ENCODE measurements at regions not wholly inside any gene's neighbourhood (a gene's known extent, or its start where the extent isn't known, plus 50 kb on each side); places are given as distances from the start of the nearest gene placed in this dataset.

DNA sequence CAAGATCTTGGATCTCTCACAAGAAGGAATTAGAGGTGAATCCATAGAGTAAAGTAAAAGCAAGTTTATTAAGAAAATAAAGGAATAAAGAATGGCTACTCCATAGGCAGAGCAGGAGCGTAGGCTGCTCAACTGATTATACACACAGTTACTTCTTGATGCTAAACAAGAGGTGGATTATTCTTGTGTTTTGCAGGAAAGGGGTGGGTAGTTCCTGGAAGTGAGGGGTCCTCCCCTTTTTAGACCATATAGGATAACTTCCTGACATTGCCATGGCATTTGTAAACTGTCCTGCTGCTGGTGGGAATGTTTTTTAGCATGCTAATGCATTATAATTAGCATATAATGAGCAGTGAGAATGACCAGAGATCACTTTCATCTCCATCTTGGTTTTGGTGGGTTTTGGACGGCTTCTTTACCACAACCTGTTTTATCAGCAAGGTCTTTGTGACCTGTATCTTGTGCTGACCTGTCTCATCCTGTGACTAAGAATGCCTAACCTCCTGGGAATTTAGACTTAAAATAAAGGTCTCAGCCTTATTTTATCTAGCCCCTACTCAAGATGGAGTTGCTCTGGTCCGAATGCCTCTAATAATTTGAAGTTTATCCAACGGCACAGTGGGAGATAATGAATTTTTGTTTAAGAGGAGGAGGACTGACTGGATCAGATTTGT lies 165.7 kb upstream of the DMRT1 start:
- no peak overlapping the region for H3K9ac ChIP-seq
- TF ChIP-seq EZH2 (IDR thresholded peaks at IDR 0.05) (no peak), EZH2phosphoT487 (IDR thresholded peaks at IDR 0.05) (no peak)
- TF ChIP-seq, protein P1, sequence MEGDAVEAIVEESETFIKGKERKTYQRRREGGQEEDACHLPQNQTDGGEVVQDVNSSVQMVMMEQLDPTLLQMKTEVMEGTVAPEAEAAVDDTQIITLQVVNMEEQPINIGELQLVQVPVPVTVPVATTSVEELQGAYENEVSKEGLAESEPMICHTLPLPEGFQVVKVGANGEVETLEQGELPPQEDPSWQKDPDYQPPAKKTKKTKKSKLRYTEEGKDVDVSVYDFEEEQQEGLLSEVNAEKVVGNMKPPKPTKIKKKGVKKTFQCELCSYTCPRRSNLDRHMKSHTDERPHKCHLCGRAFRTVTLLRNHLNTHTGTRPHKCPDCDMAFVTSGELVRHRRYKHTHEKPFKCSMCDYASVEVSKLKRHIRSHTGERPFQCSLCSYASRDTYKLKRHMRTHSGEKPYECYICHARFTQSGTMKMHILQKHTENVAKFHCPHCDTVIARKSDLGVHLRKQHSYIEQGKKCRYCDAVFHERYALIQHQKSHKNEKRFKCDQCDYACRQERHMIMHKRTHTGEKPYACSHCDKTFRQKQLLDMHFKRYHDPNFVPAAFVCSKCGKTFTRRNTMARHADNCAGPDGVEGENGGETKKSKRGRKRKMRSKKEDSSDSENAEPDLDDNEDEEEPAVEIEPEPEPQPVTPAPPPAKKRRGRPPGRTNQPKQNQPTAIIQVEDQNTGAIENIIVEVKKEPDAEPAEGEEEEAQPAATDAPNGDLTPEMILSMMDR (IDR thresholded peaks at IDR 0.05), result no peak
- Mint-ChIP-seq H3K4me3 (no peak overlapping the region), H3K9me3 (no peaks in the 10 kb centered on the region), H3K27ac (no peak overlapping the region), H3K36me3 (peaks cover 5% of the 10 kb centered on the region), H3K27me3 (ENCODE audit: insufficient read depth, low read depth) (no peaks in the 10 kb centered on the region), H3K4me1 (peaks cover 28% of the 10 kb centered on the region)
- no peaks in the 10 kb centered on the region for H3K9me3 ChIP-seq (ENCODE audit: low read depth)
- no peaks in the 10 kb centered on the region for H3K79me2 ChIP-seq (ENCODE audit: low read depth)
- H3K4me2 ChIP-seq, result no peak overlapping the region
- peaks cover 14% of the 10 kb centered on the region for H3F3A ChIP-seq (ENCODE audit: low read depth)
- H3K36me3 ChIP-seq, result no peaks in the 10 kb centered on the region
- H3K27ac ChIP-seq, result no peak overlapping the region
- no peak overlapping the region for H3K4me3 ChIP-seq
- peaks cover 27% of the 10 kb centered on the region for H3K4me1 ChIP-seq
- no peak overlapping the region for H2AFZ ChIP-seq (replicated peaks)
- DNase-seq (ENCODE audit: low spot score), result no peak
- H4K20me1 ChIP-seq (ENCODE audit: low read depth), result peaks cover 16% of the 10 kb centered on the region
- H3K27me3 ChIP-seq, result no peaks in the 10 kb centered on the region

DNA sequence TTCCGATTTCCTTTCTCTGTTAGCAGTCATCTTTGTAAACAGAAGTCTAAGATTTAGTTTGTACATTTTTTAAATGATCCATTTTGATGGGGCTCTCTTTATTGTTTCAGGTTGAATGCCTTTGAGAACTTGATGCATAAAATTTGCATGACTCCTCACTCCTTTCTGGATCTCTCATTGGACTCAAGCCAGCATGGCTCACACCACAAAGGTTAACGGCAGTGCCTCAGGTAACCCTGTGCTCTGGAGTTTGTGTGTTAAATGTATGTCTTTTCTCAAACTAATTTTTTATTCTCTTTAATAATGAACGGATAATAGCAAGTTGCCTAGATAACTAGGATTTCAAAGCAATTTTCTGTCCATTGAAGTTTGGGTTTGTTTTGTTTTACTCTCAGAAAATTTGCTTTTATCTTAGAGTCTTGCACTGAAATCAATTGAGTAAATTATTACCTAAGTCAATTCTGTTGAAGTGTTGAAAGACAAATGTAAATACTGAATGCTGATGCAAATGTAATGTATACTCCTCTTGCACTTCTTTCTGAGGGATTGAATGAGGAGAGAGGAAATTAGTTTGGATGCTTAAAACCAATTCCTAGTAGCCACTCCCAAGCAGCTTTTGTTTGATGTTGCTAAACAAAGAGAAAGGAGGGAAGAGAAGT lies 164.6 kb upstream of the DMRT1 start:
- no peak overlapping the region for H3K27ac Mint-ChIP-seq
- H3K9me3 ChIP-seq (ENCODE audit: low read depth), result no peaks in the 10 kb centered on the region
- peaks cover 28% of the 10 kb centered on the region for H3K4me1 Mint-ChIP-seq
- peaks cover 5% of the 10 kb centered on the region for H3K36me3 Mint-ChIP-seq
- no peak for DNase-seq (ENCODE audit: low spot score)
- H3K9me3 Mint-ChIP-seq, result no peaks in the 10 kb centered on the region
- TF ChIP-seq, protein P1 (IDR thresholded peaks at IDR 0.05), result no peak
- TF ChIP-seq EZH2phosphoT487 (IDR thresholded peaks at IDR 0.05) (no peak), EZH2 (IDR thresholded peaks at IDR 0.05) (no peak)
- no peak overlapping the region for H3K27ac ChIP-seq
- no peak overlapping the region for H3K4me3 Mint-ChIP-seq
- no peak overlapping the region for H3K9ac ChIP-seq
- H3F3A ChIP-seq (ENCODE audit: low read depth), result peaks cover 14% of the 10 kb centered on the region
- peaks cover 27% of the 10 kb centered on the region for H3K4me1 ChIP-seq
- H3K27me3 ChIP-seq, result no peaks in the 10 kb centered on the region
- no peaks in the 10 kb centered on the region for H3K79me2 ChIP-seq (ENCODE audit: low read depth)
- no peak overlapping the region for H2AFZ ChIP-seq (replicated peaks)
- H4K20me1 ChIP-seq (ENCODE audit: low read depth), result peaks cover 16% of the 10 kb centered on the region
- no peaks in the 10 kb centered on the region for H3K36me3 ChIP-seq
- H3K4me3 ChIP-seq, result no peak overlapping the region
- H3K27me3 Mint-ChIP-seq (ENCODE audit: insufficient read depth, low read depth), result no peaks in the 10 kb centered on the region
- no peak overlapping the region for H3K4me2 ChIP-seq

DNA sequence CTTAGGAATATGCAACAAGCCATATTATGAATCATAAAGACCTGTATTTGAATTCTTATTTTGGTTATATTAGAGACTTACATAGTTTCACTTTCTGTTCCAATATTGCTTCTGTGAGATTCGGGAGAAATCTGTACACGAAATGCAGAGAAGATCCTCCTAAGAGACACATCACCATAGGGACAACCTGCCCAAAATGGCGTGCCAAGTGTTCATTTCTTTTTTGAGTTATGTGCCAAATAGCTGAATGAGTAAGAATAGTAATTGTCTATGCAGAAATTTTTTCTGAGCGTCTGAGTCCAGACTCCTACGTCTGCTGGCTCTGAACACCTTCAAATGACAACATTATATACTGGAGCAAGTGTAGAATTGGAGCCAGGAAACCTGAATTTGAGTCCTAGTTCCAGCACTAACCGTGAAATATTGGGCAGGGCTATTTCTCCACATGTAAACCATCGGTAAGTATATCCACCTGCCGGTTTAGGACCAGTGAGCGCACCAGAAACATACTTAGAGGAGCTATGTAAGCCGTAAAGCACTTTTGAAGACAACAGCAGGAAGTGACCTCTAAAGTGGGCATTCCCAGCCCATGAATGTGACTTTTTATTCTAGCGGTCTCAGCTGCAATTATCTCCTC lies 163.9 kb upstream of the DMRT1 start:
- no peaks in the 10 kb centered on the region for H3K9me3 Mint-ChIP-seq
- peaks cover 29% of the 10 kb centered on the region for H3K4me1 ChIP-seq
- H3K9me3 ChIP-seq (ENCODE audit: low read depth), result no peaks in the 10 kb centered on the region
- H4K20me1 ChIP-seq (ENCODE audit: low read depth), result peaks cover 16% of the 10 kb centered on the region
- H3K4me1 Mint-ChIP-seq, result peaks cover 28% of the 10 kb centered on the region
- H3K79me2 ChIP-seq (ENCODE audit: low read depth), result no peaks in the 10 kb centered on the region
- no peak overlapping the region for H3K27ac Mint-ChIP-seq
- peaks cover 16% of the 10 kb centered on the region for H3F3A ChIP-seq (ENCODE audit: low read depth)
- H3K9ac ChIP-seq, result no peak overlapping the region
- H3K36me3 Mint-ChIP-seq, result peaks cover 5% of the 10 kb centered on the region
- DNase-seq (ENCODE audit: low spot score), result no peak
- no peaks in the 10 kb centered on the region for H3K27me3 Mint-ChIP-seq (ENCODE audit: insufficient read depth, low read depth)
- no peak overlapping the region for H2AFZ ChIP-seq (replicated peaks)
- no peaks in the 10 kb centered on the region for H3K27me3 ChIP-seq
- no peaks in the 10 kb centered on the region for H3K36me3 ChIP-seq
- H3K4me3 ChIP-seq, result no peak overlapping the region
- no peak overlapping the region for H3K4me2 ChIP-seq
- TF ChIP-seq EZH2phosphoT487 (IDR thresholded peaks at IDR 0.05) (no peak), EZH2 (IDR thresholded peaks at IDR 0.05) (no peak)
- TF ChIP-seq, protein P1 (IDR thresholded peaks at IDR 0.05), result no peak
- no peak overlapping the region for H3K4me3 Mint-ChIP-seq
- no peak overlapping the region for H3K27ac ChIP-seq
